GM21737 (cell line): ENCODE measurements at regions not wholly inside any gene's neighbourhood (a gene's known extent, or its start where the extent isn't known, plus 50 kb on each side); places are given as distances from the start of the nearest gene placed in this dataset.
"Not testable (repeated sequence)": the region's sequence is repeated elsewhere in the genome, so short reads cannot be mapped to it uniquely, and the experiment has no call there.

Experiments
- ATAC-seq: cut with Tn5 transposase; IDR thresholded peaks from one replicate; pipeline ENCODE4 v1.9.1; 2021; ENCODE audit warnings: mild to moderate bottlenecking, moderate library complexity; ENCODE audit not compliant: unreplicated experiment

DNA sequence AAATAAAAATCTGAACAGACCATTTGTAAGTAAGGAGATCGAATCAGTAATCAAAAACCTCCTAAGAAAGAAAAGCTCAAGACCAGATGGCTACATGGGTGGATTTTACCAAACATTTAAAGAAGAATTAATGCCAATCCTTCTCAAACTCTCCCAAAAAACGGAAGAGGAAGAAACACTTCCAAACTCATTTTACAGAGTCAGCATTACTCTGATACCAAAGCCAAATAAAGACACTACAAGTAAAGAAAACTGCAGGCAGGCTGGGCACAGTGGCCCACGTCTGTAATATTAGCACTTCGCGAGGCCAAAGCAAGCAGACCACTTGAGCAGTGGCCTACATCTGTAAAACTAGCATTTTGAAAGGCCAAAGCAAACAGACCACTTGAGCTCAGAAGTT is 159.8 kb downstream of the DPY19L2 start:
- no peak for ATAC-seq

DNA sequence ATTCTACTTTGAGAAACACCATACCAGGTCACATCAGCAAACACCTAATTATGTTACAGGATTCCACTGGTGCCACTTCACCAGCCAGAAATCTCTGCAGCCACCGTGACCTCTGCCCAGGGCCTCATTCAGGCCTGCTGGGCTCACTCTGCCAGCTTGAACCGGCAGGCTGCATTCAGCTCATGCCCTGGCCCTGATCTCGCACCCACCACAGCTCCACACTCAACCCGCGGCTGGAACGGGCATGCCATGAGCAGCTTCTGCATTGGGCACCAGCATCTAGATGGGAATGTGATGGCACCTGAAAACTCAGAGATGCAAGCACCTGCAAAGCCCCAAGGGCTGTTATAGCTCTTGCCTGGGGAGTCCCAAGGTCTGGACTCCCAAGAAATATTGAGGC is 168.7 kb downstream of the DPY19L2 start:
- ATAC-seq, result no peak

DNA sequence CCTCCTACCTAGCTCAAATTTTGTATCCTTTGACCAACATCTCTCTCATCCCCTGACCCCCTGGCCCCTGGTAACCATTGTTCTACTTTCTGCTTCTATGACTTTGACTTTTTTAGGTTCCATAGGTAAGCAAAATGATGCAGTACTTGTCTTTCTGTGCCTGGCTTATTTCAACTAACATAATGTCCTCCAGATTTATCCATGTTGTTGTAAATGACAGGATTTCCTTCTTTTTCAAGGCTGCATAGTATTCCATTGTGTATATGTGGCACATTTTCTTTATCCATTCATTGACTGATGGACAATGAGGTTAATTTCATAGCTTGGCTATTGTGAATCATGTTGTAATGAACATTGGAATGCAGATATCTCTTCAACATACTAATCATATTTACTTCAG is 170.1 kb downstream of the DPY19L2 start:
- no peak for ATAC-seq

DNA sequence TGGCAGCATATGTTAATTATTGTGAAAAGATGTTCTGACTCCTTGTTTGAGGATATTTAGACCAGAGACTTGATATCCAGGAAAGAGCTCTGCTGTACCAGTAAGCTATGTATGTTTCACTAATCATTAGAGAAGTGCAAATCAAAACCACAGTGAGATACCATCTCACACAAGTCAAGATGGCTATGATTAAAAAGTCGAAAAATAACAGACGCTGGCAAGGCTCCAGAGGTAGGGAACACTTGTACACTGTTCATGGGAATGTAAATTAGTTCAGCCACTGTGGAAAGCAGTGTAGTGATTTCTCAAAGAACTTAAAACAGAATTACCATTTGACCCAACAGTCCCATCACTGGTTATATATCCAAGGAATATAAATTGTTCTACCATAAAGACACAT is 171.6 kb downstream of the DPY19L2 start:
- ATAC-seq, result no peak

DNA sequence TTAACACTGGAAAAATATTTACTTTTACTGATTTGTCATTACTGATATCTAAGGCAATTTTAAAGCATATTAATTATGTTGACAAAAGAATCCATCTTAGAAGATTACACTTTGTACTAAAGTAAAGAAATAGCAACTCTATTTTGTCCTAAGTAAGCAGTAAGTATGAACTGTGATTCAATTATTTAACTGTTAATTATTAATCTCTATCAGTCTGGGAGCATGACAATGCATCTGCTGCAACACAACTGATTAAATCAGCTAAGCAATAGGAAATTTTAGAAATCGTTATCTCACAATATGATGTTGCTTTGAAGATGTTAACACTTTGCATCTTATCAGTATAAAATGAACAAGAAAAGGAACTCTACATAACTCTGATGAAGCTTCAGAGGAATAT is 172.3 kb downstream of the DPY19L2 start:
- no peak for ATAC-seq

DNA sequence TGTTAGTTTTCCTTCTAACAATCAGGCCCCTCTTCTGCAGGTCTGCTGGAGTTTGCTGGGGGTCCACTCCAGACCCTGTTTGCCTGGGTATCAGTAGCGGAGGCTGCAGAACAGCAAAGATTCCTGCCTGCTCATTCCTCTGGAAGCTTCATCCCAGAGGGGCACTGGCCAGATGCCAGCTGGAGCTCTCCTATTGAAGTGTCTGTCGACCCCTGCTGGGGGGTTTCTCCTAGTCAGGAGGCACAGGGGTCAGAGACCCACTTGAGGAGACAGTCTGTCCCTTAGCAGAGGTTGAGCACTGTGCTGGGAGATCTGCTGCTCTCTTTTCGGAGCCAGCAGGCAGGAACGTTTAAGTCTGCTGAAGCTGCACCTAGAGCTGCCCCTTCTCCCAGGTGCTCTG is 174.9 kb downstream of the DPY19L2 start:
- not testable (repeated sequence) for ATAC-seq

DNA sequence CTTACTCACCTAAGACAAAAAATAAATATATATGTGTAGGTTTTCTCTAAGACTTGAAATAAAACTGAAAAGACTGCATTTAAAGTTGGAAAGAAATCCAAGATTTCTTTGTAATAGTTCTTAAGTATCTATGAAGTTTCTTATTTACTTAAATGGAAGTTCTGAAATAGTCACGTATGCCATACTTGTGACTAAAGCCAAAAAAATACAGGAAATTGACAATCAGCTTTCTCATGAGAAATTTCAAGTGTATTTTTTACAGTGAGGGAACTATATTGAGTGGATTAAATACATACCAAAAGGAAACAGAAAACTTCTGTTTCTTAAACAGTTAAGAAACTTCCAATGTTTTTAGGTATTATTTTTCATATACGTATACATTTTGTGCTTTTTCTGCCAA is 188.1 kb downstream of the DPY19L2 start:
- no peak for ATAC-seq

DNA sequence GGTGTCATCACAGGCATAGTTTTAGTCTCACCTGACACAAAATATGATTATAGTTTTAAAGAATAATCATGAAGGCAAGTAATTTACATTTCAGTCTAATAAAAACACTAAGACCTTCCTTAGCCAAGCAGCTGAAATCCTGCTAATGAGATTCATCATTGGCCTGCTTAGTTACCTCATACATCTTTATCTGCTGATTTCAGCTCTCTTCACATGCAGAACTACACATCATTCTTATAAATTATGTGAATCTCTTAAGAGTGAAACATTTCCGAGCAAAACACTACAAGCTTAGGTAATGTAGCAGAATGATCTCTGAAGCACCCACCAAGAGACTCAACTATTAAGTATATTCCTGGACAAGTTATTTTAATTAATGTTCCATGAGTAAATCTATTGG is 198.1 kb downstream of the DPY19L2 start:
- no peak for ATAC-seq

DNA sequence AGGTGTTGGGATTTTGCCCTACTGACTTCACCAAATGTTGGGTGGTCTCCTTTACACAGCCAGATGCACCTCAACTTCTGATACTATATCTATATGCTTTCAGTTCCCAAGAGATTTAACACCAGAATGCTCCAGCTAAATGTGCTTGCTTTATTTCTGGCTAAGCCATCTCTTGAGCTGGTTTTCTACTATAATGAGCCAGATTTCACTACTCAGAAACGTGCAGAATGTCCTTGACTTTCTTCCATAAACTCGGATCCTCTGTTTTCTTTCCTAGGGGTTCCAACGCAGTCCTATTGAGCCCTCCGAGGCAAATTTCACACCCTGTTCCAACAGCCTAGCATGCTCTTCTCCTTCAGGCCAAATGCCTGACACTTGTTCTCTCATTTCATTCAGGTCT is 200.3 kb downstream of the DPY19L2 start:
- ATAC-seq, result no peak

DNA sequence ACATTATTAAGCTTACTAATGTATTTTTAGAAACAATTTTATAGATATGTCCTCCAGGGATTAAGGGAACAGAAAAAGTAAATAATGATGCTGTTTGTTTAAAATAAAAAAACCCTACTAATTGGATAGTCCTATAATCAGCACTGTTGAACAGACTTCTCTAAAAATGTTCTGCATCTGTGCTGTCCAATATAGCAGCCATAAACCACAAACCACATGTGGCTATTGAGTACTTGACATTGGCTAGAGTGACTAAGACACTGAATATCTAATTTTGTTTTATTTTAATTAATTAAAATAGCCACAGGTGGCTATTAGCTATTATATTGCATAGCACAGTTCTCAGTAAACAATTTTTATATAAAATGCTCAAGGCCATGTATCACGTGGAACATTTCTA is 210.4 kb downstream of the DPY19L2 start:
- no peak for ATAC-seq

DNA sequence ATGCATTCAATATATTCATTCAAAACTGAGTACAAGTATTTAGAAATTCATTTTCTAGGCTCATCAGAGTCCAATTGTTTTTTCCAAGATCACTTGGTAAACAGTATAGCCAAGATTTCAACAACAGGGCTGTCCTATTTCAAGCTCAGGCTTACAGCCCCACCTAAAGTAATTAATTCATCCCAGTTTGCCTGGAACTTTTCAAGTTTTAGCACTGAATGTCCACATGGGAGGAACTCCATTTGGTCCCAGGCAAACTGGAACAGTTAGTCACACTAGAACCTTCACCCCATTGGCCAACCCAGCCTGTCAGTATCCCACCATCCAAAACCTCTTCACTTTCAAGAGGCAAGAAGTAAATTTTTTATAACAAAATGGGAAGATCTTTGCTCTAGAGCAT is 210.9 kb downstream of the DPY19L2 start:
- ATAC-seq, result no peak

DNA sequence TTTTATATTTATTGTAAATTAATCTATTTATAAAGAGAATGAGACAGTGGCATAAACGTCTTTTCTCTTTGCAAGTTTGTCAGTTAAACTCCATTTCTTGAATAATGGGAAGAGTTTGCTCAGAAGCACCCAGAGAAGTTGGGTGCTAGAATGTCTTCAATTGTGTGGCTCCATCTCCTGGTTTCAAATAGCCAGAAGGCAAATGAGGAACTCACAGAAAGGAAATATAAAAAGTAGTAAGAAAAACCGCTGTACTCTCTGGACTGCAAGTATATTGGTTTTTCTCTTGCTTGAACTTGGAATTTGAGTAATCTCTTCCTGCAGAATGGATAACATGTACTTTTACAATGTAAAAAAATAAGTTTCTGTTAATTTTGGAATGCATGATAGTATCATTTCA is 217.5 kb downstream of the DPY19L2 start:
- no peak for ATAC-seq

DNA sequence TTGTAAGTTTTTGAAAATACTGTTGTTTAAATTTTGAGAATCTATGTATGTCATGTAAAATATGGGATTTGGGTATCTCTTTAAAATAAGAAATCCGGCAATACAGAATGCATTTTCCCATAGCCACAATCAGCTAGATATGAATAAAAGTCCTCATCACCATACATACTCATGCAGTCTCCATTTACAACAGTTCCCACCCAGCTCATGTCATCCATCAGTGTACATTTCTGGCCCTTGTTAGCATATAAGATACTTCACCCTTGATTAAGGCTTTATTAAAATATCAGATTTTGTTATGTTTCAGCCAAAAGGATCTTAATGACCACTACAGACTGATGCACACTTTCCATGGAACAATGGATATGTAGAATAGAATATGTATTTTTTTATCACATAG is 218.0 kb downstream of the DPY19L2 start:
- no peak for ATAC-seq

DNA sequence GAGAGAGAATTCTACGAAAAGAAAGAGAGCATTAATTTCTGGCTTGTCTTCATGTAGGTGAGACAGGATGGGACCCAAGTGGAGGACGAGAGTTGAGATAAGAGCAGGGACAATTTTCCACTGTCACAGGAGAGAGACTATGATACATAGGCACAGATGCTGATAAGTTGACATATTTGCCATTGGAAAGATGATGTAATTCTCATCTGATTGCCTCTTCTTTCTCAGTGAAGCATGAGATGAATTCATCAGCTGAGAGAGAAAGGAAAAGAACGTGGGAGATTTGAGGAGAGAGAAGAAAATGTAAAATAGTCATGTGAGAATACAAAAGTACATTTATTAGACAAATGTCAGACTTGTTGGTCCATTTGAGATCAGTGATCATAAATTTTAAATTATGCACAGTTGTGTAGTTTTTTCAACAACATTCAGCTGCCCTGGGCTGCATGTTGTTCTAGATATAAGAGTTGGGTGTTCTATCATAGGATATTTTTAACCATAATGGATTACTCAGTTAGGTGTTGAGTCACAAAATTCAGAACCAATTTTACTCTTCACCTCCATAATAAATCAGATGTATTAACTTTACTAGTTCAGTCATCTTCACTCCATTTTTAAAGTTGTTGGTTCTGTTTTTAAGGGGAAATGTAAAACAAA is 222.9 kb downstream of the DPY19L2 start:
- ATAC-seq, result no peak

DNA sequence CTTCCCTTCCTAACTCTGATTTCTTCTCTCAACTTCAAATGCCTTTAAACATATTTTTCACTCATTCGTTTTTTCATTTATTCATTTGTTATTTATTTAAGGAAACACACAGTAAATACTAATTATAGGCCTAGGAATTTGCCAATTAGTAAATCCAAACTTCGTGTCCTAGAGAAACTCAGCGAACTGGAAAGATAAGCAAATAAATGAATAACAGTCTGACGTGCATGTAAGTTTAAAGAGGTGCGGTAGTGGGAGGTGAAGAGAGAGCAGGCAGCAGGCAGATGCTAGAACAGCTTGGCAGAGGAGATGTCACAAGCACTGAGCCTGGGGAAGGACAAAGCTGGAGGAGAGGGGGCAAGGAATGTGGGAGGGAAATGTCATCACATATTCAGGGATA is 228.2 kb downstream of the DPY19L2 start:
- no peak for ATAC-seq

DNA sequence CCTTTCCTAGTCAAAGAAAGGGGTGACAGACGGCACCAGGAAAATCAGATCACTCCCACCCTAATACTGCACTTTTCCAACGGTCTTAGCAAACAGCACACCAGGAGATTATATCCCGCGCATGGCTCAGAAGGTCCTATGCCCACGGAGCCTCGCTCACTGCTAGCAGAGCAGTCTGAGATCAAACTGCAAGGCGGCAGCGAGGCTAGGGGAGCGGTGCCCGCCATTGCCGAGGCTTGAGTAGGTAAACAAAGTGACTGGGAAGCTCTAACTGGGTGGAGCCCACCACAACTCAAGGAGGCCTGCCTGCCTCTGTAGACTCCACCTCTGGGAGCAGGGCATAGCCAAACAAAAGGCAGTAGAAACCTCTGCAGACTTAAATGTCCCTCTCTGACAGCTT is 233.9 kb downstream of the DPY19L2 start:
- ATAC-seq, result not testable (repeated sequence)

DNA sequence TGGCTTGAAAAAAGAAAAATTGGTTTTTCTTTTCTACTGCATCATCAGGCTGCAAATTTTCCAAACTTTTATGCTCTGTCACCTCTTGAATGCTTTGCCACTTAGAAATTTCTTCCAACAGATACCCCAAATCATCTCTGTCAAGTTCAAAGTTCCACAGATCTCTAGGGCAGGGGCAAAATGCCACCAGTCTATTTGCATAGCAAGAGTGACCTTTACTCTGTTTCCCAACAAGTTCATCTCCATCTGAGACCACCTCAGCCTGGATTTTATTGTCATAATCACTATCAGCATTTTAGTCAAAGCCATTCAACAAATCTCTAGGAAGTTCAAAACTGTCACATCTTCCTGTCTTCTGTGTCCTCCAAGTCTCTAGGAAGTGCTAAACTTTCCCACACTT is 240.3 kb downstream of the DPY19L2 start:
- not testable (repeated sequence) for ATAC-seq

DNA sequence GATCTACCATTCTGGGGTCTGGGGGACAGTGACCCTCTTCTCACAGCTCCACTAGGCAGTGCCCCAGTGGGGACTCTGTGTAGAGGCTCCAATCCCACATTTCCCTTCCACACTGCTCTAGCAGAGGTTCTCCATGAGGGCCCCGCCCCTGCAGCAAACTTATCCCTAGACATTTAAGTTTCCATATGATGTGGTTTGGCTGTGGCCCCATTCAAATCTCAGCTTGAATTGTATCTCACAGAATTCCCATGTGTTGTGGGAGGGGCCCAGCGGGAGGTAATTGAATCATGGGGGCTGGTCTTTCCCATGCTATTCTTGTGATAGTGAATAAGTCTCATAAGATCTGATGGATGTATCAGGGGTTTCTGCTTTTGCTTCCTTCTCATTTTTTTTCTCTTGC is 241.3 kb downstream of the DPY19L2 start:
- not testable (repeated sequence) for ATAC-seq

DNA sequence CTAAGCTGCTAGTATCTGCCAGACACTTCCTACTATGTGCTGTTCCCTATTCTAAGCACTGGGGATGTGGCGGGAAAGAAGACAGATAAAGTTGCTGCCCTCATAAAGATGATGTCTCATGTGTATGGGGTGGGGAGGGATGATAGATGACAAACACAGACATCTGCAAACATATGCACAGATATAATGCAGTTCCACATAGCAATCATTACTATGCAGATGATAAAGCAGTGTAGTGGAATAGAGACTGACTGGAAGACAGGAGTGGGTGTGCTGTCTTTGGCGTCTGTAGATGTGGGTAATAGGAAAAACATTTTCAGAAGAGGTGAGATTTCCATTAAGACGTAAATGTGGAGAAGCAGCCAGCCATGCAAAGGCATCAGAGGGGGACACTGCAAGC is 243.6 kb downstream of the DPY19L2 start:
- no peak for ATAC-seq

DNA sequence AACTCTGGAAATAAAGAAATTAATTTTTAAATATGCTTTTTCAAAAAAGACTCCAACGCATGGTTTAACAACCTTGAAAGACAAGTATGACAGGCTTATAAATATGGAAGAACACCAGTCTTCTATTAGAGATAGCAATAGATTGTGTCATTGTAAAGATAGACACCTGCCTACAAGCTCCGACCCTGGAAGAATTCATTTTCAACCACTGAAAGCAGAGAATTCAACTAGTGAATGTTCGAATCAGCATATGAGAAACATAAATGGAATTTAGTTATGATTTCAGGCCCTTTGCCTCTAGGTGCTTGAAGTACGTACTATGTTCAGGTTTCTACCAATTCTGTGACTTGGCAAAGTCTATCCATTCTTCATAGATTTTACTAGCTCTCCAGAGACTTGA is 244.5 kb downstream of the DPY19L2 start:
- no peak for ATAC-seq

DNA sequence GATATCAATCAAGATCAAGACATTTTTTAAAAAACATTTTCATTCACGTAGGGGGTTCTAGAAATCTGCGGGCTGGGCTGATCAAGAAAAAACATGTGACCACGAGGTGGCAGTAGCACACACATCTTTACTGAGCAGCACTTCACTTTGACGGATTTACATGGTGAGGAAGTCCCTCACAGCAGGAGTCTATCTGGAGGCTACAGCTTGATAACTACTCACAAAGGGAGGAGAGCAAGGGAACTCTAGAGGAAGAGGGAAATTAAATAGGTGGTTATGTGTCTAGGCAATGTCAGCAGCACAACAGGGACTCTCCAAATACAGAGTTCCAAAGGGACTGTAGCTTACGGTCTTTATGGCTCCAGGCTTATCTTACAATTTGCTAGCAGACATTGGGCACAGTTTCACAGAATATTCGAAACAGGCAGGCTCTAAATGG is 248.1 kb downstream of the DPY19L2 start:
- ATAC-seq, result peak; percentile 90

DNA sequence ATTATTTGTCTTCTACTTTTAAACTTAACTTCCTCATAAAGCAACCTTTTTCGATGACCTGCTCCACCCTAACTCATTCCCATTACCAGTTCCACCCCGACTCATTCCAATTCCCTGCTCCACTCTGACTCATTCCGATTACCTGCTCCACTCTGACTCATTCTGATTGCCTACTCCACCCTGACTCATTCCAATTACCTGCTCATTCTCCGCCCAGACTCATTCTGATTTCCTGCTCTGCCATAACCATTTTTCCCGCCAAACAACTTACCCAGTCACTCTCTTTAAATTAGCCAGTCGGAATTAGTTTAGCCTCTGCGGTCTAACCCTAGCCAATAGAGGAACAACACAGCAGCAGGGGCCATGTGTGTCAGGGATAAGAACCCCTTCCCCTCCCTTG is 249.1 kb downstream of the DPY19L2 start:
- ATAC-seq, result no peak

DNA sequence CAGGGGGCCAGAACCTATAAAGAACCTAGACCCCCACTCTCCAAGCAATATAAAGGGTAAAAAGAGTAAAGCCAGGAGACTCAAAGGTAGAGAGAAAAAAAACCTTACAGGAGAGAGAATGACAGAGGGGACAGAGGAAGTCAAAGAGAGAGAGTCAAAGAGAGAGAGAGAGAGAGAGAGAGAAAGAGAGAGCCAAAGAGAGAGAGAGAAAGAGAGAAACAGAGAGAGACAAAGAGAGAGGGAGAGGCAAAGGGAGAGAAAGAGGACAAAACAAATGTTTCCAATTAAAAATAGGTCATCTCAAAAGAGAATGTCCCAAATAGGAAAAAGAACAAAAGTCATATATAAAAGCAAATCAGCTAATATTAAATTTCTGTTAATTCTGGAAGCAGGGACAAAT is 251.5 kb downstream of the DPY19L2 start:
- no peak for ATAC-seq
